DMS153 treated with DMSO at 0.1 percent for 48 hours (cell line): ENCODE measurements at regions not wholly inside any gene's neighbourhood (a gene's known extent, or its start where the extent isn't known, plus 50 kb on each side); places are given as distances from the start of the nearest gene placed in this dataset.

ENCODE experiments used
- DNase-seq: peaks from one replicate; lab custom pipeline; 2025; ENCODE audit not compliant: unreplicated experiment; lab: John Stamatoyannopoulos, UW

DNA sequence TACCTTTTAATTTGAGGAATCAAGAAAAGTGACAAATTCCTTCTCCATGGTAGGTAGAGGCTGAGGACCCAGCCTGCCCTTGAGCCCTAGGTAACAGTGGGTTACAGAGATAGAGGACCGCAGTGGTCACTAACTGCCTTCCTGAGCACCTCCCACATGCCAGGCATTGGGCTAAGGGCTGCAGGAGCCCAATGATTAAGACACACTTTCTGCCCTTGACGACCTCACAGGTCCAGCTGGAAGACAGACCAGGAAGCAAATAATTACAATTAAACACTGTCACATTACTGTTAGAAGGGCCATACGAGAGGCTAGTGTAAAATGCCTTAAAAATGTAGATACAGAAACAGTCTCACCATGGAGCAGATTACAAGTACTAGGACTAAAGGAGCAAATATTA lies 156.8 kb upstream of the NFE2L3 start:
- no peak for DNase-seq

DNA sequence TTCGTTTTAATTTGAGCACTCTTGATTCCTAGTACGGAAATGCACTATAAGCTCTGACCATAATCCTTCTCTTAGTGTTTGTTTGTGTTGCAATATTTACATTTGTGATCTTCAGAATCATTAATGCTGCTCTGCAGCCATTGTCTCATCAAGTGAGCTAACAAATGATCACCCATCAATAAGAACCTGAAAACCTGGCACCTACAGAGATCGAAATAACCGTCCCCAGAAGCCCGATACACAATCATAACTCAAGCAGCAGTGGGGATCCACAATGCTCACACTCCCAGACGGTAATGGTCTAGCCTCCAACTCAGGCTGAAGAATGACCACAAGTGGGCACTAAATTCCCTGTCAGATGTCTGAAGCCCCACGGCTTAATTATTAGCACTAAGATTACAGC lies 156.0 kb upstream of the NFE2L3 start:
- DNase-seq, result peak; percentile 46

DNA sequence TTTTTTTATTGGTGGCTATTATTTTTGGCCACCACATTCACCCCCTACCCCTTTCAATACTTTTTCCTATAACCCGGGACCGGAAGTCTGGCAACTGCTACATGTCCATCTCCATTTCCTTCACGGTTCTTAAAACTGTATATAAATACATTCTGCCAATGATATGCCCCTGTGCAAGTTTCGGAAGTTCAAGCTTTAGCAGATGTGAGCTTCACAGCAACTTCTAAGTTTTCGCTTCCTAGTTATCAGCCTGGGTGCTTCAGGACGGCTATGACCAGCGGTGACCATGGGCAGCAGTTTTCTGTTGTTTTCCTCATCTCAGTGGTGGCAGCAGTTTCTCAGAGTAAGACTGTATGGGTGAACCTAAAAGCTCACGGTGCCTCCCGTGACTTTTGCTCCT lies 153.5 kb upstream of the NFE2L3 start:
- DNase-seq, result no peak

DNA sequence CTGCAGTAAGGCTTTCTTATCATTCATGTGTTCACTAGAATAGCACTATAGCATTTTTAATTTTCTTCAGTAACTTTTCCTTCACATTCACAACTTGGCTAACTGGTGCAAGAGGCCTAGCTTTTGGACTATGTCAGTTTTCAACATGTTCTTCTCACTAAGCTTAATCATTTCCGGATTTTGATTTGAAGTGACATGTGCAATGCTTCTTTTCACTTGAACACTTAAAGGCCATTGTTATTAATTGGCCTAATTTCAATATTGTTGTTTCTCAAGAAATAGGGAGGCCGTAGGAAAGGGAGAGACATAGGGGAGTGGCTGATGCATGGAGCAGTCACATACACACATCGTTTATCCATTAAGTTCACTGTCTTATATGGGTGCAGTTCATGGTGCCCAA lies 151.2 kb upstream of the NFE2L3 start:
- no peak for DNase-seq

DNA sequence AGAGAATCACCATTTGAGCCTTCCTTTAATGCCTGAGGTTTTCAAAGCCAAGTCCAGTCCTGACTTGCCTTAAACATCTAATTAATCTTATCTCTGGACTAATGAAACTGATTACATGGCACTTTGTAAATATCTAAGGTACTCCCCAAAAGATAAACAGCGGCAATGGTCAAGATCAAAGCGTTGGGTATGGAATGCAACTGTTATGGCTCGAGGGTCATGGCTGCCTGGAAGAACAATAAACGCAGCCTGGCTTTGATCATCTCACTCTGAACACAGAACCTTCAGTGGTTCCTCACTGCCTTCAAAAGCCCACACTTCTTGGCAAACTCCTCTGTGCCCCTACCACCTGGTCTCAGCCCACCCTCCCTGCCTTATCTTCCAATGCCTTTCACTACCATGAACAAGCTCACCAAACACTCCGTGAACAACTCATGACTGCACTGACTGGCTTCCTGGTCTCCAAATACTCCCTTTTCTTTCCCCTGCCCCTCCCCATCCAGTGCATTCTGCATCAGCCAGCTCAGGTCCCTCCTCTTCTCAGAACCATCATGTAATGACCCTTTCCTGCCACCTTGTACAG lies 150.2 kb upstream of the NFE2L3 start:
- no peak for DNase-seq

DNA sequence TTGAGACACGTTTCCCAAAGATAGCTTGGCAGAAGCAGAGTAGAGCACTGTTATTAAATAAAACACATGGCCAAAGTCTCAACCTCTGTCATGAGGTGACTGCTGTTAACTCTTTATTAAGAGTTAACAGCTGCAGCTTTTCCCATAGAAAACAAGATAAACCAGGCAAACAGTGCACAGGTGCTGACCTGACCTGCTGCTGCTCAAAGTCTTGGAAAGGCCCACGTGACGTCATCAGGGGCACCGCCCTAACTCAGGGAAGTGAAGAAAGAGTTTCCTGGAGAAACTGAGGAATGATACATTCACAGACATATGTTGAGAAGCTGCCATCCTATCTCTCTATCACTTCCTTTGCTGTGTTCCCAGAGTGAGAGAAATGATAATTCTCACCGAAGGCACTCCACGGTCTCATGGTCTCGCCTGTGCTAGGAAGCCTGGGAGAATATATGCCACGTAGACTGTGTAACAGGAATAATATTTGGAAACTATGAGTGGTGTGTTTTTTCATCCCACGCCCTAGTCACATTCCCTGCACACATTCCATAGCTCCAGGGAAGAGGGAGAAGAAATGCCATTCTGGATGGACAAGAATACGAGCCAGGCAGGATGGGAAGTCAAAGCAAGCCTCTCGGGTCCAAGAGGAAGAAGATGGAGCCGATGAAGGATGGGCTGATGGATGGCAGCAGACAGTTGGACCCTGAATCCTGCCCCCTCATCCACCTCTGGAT lies 146.2 kb upstream of the NFE2L3 start:
- no peak for DNase-seq

DNA sequence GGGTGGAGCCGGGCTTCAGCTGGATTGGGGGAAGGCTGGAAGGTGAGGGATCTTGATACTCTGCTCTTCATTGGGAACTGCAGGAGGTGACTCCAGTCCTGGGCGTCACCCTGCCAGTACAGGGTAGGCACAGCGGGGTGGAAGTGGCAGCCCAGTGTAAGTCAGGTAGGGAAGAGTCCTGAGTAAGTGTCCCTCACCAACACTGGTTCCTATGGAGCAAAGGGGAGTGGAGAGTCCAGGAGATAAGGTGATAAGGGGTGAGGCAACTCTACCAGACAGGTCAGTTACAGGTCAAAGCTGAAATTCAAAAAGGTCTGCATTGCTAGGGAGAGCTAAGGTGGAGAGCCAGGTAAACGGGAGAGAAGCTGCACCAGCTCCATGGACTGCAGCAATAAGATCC lies 145.6 kb upstream of the NFE2L3 start:
- no peak for DNase-seq

DNA sequence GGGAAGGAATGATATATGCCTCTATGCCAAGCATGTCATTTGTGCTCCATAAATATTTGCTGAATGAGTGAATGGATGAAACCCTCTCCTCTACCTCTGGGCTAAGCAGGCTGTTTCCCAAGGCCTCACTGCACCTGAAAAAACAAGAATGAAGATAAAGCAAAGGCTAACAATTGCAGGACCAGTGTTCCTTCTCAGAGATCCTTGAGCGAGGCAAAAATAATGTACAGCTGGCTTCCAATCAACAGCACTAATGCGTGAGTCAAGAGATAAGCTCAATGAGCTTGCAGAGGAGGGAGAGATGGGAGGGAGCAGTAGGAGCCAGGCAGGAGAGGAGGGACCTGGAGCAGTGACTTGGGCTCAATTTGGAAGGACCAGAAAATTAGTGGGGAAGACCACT lies 144.5 kb upstream of the NFE2L3 start:
- DNase-seq, result no peak

DNA sequence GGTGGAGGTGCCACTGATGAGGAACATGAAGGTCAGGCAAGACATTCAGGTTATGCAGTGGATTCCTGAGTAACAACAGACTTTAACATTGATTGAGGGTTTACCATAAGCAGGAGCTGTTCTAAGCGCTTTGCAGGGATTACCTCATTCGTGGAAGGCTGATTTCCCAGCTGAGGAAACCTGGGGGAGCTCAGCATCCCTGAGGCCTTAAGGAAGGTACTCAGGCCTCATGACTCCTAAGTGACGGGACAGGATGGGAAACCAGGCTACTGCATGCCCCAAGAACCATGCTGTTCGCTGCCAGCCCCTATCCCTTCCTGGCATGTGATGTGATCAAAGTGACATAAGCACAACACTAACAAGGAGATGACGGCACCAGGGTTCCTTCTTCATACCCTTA lies 143.6 kb upstream of the NFE2L3 start:
- DNase-seq, result no peak

DNA sequence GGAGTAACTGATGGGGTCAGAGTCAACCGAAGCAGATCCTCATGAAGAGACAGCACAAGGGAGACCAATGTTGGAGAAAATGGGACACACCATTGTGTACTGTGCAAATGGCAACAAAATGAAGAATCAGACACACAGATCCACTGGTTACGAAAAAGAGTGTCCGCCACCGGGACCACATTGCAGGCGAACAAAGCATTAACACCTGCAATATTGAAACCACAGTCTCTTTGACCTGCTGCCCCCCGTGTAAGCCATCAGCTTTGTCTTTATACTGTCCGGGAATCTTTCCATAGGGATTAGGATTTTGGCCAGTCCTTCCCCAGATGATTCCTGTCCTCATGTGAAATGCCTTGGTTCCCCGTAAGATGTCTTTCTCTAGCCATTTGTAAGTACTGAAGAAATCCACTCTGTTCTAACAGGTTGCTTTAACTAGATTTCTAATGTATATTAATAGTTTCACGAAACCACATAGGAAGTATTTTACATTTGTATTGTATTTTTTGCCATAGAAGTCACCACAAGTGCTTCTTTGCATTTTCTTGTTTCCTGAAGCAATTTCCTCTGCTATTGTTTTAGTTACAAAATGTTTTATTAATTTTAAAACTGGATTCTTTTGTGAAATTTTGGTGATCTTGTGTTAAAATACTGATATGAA lies 140.8 kb upstream of the NFE2L3 start:
- no peak for DNase-seq

DNA sequence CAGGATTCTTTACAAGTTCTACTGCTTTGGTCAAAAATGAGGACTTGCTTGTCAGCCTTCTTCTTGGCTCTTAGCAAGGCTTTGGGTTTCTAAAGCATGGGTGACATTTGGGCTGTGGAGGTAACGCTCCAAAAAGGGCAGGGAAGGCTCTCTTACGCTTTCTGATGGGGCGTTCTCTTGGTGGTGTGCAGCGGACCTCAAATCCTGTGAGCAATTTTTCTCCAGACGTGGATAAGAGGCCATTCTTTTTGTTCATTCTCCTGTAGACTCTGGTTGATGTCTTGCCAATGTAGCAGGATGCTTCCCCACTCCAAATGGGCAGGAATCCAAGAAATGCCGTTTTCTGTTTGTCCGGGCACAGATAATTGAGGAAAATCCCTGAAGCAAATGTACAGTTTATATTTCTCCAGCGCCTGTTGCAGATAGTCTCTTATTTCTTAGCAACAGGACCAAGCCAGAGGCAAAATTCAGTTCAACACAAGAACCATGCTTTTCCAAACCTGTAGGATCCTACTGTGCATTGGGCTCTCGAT lies 138.4 kb upstream of the NFE2L3 start:
- DNase-seq, result peak; percentile 52

DNA sequence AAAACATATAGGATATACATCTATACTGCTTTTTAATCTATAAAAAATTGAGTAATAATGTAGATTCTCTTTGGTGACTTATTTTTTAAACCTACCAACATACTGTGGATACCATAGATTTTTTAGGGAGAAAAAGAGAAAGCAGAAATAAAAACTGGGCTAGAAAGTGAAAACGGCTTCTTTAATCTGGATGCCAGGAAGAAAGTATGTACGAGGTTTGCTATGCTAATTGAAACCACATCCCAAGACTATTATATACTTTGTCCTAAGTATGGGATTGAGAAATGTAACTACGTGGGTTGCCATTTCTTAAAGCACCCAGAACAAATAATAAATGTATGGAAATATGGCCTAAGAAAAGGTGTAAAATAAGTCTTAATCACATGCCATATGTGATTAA lies 129.0 kb upstream of the NFE2L3 start:
- DNase-seq, result no peak

DNA sequence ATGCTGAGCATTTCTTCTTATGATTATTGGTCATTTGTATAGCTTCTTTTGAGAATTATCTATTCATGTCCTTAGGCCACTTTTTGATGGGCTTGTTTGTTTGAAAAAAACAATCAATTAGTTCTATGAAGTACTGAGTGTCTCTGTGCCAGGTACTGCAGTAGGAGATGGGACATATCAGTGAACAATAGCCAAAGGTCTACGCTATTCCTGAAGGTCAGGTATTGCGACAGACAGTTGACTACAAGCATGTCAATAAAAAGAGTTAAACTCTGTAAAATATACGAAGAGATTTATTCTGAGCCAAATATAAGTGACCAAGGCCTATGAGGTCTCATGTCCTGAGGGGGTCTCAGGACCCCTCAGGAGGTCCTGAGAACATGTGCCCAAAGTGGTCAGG lies 122.1 kb upstream of the NFE2L3 start:
- DNase-seq, result no peak

DNA sequence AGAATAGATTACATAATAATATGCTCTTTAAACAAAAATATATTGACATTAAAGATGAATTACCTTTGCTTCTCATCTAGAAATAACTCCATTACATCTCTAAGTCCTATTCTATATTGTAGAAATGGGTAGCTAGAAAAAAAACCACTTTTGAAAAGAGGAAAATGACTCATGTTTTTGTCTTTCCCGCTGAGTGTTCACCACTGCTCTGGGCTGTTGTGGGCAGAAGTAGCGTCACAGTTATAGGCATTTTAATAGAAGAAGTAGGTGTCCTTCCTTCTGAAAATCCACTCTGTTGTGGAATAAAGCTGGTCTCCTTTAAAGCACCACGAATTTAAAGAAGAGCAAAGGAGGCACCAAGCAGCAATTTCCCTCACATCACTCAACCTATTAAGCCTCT lies 117.6 kb upstream of the NFE2L3 start:
- DNase-seq, result no peak

DNA sequence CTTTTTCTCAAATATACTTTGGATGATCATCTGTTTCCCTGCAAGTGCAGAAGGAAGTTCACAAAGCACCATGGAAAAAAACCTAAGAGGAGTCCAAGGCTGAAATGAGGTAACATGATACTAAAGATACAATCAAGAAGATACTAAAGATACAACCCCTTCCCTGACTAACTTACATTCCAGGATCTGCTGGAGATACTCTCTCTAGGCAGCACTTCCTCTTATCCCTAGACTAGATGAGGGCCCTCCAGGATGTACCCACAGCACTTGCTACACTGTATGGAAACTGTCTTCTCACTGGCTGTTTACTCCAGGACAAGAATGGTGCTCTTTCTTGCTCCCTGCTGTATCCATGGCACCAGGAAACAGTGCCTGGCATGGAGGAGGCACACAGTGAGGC lies 116.4 kb upstream of the NFE2L3 start:
- DNase-seq, result no peak

DNA sequence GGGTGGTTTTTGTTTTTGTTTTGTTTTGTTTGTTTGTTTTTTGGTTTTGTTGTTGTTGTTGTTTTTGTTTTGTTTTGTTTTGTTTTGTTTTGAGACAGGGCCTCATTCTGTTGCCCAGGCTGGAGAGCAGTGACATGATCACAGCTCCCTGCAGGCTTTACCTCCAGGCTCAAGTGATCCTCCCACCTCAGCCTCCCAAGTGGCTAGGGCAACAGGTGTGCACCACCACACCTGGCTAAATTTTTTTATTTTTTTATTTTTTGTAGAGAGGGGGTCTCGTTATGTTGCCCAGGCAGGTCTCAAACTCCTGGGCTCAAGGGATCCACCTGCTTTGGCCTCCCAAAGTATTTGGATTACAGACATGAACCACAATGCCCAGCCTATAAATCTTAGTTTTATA lies 115.9 kb upstream of the NFE2L3 start:
- no peak for DNase-seq

DNA sequence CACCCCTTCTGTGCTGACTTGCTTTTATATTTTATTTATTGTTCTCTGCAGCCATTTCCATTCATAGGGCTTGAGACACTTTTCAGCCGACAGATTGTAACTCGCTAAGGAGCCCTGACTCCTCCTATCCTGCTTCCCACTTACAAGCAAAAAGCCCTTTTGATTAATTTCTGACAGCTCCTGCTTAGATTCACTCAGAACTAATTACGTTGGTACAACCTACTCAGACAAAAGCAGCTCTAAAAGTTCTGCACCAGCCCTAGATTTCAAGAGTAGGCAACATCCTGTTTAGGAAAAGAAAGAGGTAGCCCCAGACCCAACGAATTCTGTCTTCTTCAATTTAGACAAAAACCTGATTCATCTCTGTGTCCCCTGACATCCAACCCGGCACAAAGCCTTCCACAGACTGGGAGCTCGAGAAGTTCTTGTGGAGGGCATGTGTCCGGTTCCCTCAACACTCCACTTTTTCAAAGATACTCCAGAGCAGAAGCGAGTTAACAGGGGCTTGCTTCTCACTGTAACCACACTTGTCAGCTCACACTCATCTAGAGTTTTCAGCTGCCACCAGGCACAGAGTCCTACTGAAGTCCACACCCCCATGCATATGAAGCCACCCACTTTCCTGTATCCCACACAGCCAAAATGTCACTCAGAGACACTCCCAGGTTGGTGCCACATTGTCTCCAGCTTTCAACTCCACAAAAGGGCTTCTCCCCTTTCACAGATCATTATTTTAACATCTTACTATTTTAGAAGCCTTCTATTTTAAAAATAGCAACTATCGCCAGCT lies 113.6 kb upstream of the NFE2L3 start:
- DNase-seq, result no peak

DNA sequence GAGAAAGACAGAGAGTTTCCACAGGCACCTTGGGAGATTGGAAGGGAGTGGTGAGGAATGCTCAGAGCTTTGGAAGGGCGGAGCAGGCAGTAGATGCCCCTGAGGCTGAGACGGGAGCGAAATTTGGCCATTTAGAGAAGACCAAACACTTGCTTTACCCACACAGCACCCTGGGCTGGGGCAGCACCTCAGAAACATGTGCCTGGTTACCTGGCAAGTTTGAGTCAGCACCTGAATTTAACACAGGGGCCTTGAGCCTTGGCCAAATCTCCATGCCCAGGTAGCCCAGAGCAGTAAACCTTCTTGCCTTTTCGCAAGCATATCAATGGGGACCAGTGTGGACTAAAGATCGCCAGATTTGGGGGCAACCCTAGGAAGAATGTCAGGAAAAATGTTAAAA lies 111.9 kb upstream of the NFE2L3 start:
- no peak for DNase-seq

DNA sequence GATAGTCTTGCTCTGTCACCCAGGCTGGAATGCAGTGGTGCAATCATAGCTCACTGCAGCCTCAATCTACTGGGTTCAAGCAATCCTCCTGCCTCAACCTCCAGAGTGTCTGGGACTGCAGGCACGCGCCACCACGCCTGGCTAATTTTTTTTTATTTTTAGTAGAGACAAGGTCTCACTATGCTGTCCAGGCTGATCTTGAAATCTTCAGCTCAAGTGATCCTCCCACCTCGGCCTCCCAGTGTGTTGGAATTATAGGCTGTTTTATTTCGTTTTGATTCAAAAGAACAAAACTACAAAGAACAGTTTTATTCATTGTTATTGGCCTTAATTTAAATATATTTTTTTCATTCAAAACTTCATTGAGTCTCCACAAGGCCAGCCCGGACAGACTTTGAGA lies 109.8 kb upstream of the NFE2L3 start:
- DNase-seq, result no peak

DNA sequence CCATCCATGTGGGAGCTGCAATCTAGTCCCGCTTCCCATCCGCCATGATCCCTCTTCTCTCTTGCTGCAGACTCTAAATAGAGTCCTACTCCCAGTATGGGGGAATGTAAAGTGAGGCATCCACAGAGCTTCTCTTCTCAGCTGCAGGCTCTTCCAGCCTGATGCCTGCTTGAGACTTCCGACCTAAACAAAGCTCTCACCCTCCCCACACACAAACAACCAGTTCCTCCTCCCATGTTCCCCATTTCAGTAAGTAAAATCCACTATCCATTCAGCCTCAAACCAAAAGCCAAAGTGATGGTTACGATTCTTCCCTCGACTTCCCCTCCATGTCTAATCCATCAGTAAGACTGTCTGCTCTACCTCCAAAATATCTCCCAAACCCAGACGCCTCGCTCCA lies 108.2 kb upstream of the NFE2L3 start:
- no peak for DNase-seq

DNA sequence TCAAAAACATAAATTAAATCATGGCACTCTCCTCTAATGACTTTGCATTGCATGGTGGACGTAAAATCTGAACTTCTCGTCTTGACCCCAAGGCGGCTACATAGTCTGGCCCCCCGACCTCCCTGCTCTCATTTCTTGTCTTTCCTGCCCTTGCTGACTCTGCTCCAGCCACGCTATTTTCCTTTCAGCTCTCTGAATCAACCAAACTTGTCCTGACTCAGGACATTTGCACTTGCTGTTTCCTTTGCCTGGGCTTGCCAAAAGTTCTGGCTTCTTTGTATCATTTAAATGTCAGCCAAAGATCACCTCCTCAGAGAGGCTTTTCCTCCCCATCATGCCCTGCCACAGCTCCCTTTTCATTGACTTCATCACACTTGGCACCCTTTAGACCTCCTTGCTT lies 107.7 kb upstream of the NFE2L3 start:
- DNase-seq, result no peak

DNA sequence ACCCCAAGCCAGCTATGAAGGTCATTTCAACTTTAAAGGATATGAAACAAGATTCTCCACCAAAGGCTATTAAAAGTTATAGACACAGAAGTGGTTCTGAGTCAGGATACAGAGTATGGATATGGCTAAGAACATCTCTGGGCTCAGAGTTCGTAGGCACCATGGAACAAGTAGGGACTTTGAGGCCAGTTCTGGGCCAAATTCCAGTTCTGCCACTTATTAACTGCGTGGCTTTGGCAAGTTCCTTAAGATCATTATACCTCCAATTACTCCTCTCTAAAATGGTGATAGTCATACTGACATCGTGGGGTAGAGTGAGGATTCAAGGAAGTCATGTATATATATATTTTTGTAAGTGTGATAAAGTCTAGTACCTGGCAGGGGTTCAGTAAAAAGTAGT lies 105.8 kb upstream of the NFE2L3 start:
- no peak for DNase-seq
